Hepatocyte (in vitro differentiated cells): ENCODE measurements at regions not wholly inside any gene's neighbourhood (a gene's known extent, or its start where the extent isn't known, plus 50 kb on each side); places are given as distances from the start of the nearest gene placed in this dataset.

Source experiments
- CTCF ChIP-seq: fragments of 200-600 bp; sonication (generic); IDR thresholded peaks from 2 replicates; pipeline ENCODE4 v1.5.1; 2016; ENCODE audit warnings: antibody characterized with exemption, mild to moderate bottlenecking; ENCODE audit not compliant: poor library complexity
- EZH2 ChIP-seq: fragments of 200-600 bp; sonication (generic); IDR thresholded peaks from 2 replicates; pipeline ENCODE4 v1.6.1; 2016; ENCODE audit warnings: antibody characterized with exemption, mild to moderate bottlenecking, borderline replicate concordance
- EZH2phosphoT487 ChIP-seq: fragments of 200-600 bp; sonication (generic); IDR thresholded peaks from one replicate; pipeline ENCODE4 v1.6.1; 2018; ENCODE audit warnings: antibody characterized with exemption, mild to moderate bottlenecking, low read depth, moderate library complexity; ENCODE audit not compliant: unreplicated experiment, severe bottlenecking

GRCh38 chr19:5220866-5221265 is 119.7 kb downstream of the PTPRS start:
- TF ChIP-seq CTCF (no peak), EZH2 (no peak), EZH2phosphoT487 (no peak)
